ENCODE measurements at regions not wholly inside any gene's neighbourhood (a gene's known extent, or its start where the extent isn't known, plus 50 kb on each side); places are given as distances from the start of the nearest gene placed in this dataset.

- no peak for TF ChIP-seq CTCF (IDR thresholded peaks at IDR 0.05)
These were observed 396.8 kb downstream of the IGSF11 start for GRCh38 chr3:118637846-118638245.

GRCh38 chr3:118641608-118642007, 393.0 kb downstream of the IGSF11 start:
- TF ChIP-seq CTCF (IDR thresholded peaks at IDR 0.05) = no peak

- TF ChIP-seq CTCF (IDR thresholded peaks at IDR 0.05) = no peak
These were observed 363.5 kb downstream of the IGSF11 start for GRCh38 chr3:118671192-118671591.

- TF ChIP-seq CTCF (IDR thresholded peaks at IDR 0.05) = no peak
These were observed 359.3 kb downstream of the IGSF11 start for GRCh38 chr3:118675305-118675704.

GRCh38 chr3:118682921-118683320, 351.7 kb downstream of the IGSF11 start:
- no peak for TF ChIP-seq CTCF (IDR thresholded peaks at IDR 0.05)

GRCh38 chr3:118683636-118684035, 351.0 kb downstream of the IGSF11 start:
- no peak for TF ChIP-seq CTCF (IDR thresholded peaks at IDR 0.05)

- no peak for TF ChIP-seq CTCF (IDR thresholded peaks at IDR 0.05)
These were observed 346.2 kb downstream of the IGSF11 start for GRCh38 chr3:118688396-118688884.

GRCh38 chr3:118692416-118692815, 342.2 kb downstream of the IGSF11 start:
- TF ChIP-seq CTCF (IDR thresholded peaks at IDR 0.05) = no peak

Data from LNCAP (cell line).